Bone marrow (tissue), 2 donors: ENCODE measurements at regions not wholly inside any gene's neighbourhood (a gene's known extent, or its start where the extent isn't known, plus 50 kb on each side); places are given as distances from the start of the nearest gene placed in this dataset.
A peak's percentile ranks its signal among the peaks of the same experiment; 100 is the strongest.
"Not testable (repeated sequence)": the region's sequence is repeated elsewhere in the genome, so short reads cannot be mapped to it uniquely, and the experiment has no call there.

ENCODE experiments used
- DNase-seq, 2 donors: peaks; one replicate each; lab custom pipeline; 2025; lab: John Stamatoyannopoulos, UW

DNA sequence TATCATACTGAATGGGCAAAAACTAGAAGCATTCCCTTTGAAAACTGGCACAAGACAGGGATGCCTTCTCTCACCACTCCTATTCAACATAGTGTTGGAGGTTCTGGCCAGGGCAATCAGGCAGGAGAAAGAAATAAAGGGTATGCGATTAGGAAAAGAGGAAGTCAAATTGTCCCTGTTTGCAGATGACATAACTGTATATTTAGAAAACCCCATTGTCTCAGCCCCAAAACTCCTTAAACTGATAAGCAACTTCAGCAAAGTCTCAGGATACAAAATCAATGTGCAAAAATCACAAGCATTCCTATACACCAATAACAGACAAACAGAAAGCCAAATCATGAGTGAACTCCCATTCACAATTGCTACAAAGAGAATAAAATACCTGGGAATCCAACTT lies 52.5 kb upstream of the CCDC71L start:
- DNase-seq, result not testable (repeated sequence)

DNA sequence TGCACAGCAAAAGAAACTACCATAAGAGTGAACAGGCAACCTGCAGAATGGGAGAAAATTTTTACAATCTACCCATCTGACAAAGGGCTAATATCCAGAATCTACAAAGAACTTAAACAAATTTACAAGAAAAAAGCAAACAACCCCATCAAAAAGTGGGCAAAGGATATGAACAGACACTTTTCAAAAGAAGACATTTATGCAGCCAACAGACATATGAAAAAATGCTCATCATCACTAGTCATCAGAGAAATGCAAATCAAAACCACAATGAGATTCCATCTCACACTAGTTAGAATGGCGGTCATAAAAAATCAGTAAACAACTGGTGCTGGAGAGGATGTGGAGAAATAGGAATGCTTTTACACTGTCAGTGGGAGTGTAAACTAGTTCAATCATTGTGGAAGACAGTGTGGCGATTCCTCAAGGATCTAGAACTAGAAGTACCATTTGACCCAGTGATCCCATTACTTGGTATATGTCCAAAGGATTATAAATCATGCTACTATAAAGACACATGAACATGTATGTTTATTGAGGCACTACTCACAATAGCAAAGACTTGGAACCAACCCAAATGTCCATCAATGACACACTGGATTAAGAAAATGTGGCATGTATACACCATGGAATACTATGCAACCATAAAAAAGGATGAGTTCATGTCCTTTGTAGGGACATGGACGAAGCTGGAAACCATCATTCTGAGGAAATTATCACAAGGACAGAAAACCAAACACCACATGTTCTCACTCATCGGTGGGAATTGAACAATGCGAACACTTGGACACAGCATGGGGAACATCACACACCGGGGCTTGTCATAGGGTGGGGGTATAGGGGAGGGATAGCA lies 53.9 kb upstream of the CCDC71L start:
- DNase-seq, result not testable (repeated sequence)

DNA sequence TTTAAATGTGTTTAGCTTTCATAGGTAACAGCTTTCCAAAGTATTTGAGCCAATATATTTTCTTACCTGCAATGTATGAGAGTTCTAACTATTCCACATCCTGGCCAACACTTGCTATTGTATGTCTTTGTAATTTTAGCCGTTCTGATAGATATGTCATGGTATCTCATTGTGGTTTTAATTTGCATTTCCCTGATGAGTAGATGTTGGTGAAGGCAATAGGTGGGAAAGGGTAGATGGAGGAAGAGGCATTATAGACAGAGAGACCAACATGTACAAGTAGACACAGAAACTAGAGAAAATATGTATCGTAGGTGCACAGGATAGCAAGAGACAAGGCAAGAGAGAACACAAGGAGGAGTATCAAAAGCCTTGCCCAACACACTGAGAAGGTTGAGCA lies 54.8 kb upstream of the CCDC71L start:
- no peak for DNase-seq

DNA sequence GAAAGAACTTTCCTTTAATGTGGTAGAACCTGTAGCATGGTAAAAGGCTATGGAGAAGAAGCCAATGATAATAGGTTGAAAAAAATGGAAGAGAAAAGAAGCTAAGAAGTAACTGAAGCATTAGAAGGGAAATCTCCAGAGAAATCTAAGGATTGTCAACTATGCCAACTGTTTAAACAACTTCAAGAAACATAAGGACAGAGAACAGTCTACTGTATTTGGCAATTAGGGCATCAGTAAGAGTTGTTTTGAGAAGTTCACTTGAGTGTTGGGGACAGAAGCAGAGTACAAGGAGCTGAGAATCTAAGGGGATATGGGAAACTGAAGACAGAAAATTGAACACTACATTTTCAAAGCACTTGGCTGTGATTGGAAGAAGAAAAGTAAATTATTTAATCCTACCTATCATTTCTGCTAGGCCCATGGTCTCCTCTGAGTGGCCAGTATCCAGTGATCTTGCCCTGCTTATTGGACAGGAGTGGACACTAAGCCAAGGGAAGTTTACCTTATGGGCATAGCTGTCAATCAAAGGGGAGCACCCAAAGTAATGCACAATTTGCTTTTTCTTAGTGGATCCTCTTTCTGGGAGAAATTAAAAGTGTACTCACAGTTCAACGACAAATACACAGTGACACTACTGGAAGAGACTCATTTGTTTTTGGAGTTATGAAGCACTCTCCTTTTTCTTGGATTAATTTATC lies 56.4 kb upstream of the CCDC71L start:
- no peak for DNase-seq

DNA sequence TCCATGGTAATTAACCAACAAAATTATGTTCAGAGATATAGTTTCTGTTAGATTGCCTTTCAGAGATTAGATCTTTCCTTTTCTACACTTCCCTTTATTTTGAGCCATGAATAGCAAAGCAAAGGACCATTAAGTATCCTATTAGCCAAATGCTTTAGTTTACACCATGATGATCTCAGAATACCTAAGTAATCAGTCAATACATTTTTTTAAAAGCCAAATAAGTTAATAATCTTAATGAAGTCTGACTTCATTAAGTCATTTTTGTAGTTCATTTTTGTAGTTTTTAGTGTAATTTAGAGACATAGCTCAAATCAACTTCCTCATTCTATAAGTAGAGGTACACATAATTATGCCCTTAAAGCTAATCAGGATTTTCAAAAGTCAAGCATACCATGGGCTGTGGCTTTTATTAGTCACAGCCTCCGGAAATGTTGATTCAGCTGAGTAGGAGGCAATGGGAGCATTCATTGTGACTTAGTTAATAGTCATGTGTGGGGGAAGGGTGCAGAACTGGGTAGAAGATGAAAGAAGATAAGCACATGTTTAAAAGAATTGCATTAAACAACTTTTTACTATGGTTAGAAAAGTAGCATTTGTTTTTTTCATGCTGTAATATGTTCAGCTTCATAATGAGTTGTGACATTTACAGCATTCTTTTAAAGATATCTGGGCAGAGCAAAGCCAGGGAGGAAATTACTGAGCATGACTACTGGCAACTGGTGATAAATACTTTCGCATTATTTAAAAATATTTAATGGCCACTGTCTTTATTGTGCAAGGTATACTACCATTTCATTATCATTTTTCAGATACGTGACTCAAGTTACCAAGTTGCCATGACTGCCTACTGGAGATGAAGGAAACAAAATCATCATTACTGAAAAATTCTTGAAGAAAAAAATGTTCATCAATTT lies 57.3 kb upstream of the CCDC71L start:
- DNase-seq, result peak in 1 of 2 donors; percentile 98

DNA sequence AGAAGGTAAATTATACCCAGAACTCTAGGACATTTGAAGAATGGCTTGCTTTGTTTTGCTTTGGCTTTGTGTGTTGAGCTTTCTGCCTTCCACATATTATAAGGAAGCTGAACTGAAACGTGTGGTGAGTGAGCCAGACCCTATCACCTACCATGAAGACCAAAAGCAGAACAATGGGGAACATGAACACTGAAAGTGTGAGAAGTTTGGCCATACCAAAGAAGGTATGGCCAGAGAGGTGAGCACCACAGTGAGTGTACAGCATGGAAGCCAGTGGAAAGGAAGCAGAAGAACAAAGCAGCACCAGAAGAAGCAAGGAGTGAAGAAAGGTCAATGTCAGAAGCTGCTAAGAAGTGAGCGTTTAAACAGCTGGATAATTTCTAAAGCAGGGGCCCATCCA lies 59.7 kb upstream of the CCDC71L start:
- peak in 1 of 2 donors; percentile 27 for DNase-seq

DNA sequence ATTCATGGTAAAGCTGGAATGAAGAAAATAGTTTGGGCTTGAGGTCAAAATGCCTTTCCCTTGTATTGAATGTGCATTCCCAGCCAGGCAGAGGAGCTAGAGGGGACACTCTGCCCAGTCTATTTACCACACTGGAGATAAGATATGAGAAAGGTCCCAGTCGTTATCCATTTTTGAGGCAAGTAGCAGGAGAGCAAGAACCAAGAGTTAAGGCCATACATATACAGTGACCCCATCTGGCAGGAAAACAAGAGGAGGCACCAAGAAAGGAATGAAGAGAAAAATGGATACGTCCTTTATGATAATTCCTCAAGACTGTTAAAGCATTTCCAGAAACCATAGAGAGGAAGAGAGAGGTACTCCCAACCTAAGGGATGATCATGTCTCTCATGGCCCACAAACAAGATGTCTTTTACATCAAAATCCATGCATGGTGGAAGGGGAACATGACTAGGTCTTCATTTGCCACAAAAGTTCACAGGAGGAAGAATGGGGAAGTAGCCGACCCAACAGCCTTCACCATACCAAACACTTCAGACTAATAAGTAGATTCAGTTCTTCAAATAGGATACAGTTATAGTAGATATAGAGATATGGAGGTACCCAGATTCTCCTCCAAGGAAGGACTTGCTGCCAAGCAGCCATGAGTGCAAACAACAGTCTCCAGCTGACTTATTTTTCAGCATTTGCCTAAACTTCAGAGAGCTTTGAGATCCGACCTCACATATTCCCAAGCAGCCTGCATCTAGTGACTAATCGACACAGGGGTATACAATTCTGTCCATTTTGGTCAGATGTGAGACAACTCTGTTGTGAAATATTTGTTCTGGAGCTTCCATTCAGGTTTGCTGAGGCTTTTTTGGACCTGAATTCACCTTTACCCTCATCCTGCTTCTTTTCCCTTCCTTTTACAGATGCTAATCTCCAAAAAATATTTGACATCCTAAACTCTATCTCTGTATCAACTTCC lies 61.1 kb upstream of the CCDC71L start:
- peak; percentile 10 to 59 for DNase-seq

DNA sequence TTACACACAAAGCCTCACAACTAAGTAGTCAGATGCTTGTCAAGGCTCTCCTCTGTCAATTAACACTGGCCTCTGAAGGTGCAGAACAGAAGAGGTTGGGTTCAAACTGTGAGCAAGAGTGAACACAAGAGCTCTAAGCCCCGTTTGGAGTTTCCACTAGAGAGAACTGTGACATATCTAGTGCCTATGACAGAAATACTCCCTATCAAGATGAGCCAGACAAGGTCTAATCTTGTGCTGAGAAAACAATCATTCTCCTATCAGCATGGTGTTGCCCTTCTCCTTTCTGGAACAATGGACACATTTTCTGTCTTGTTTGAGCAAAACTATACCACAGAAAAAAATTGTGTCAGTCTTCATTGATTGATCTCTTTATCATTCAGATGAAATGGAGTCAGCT lies 62.4 kb upstream of the CCDC71L start:
- DNase-seq, result no peak

DNA sequence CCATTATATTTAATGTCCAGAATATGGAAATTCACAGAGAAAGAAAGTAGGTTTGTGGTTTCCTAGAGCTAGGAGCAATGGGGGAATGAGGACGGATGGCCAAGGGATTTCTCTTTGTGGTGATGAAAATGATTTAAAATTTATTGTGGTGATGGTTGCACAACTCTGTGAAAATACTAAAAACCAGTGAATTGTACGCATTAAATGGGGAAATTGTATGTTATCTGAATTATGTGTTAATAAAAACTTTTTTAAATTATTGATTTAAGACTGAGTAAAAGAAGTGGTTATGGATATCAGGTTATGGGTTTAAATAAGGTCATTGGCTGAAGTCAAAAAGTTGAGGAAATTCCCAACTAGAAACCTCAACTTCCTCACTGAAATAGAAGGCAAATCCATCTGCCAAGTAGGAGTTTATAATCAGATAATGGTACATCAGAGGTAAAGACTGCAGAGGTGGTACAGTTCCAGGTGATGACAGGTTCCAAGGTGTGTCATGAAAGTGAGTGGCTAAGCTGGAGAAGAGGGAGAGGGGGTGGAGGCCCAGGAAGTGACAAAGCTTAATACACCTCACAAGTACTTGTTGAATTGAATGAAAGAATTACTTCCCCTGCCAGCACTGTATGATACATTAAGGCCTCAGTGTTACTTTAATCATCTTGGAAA lies 68.9 kb upstream of the CCDC71L start:
- DNase-seq, result no peak

DNA sequence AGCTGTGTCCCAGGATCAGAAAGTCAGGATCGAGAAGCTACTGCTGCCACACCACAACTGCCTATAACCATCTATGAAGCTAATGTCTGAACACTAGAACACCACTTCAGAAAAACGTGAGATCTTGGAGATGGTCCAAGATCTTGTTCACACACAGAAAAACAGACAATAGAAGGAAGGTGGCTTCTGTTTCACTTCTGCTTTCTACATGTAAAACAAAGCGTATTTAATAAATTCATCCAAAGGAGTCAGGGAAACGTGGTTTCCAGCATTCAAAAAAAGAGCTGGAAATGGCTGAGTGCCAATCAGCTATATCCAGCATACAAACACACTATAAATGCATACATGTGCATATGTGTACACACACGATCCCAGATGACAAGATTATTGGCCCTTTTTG lies 70.2 kb upstream of the CCDC71L start:
- DNase-seq, result peak in 1 of 2 donors; percentile 76

DNA sequence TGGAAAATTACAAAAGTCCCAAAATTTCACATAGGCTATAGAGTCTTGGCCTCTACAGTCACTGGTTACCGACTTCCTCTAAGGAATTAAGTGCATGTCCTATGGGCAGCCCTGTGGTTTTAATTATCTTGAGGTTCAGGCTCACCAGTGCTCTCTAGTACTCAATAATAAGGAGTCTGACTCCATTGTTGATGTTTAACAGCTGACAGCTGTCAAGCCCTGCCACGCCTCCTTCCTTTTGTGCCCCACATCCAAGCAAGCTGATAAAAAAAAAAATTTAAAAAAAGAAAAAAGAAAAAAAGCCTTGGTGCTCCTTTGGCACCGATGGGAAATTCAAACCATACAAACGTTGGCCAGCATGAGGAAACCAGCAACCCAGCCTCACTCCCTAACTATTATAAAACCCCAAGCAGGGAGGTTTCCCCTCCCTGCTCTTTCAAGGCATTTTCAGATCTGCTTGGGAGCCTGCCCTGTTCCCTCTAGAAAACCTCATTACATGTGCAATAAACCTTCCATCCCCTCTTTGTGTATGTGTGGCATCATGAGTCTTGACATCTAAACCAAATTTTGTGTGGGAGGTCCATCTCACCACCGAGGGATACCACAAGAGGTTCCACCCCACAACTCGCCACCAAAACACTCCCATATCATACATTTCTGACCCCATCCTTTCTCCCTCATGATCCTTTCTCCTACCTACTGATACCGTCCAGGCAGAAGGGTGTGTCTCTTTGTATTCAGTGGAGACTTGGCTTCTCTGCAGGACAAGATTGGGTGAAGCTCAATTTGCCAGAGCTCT lies 70.9 kb upstream of the CCDC71L start:
- no peak for DNase-seq

DNA sequence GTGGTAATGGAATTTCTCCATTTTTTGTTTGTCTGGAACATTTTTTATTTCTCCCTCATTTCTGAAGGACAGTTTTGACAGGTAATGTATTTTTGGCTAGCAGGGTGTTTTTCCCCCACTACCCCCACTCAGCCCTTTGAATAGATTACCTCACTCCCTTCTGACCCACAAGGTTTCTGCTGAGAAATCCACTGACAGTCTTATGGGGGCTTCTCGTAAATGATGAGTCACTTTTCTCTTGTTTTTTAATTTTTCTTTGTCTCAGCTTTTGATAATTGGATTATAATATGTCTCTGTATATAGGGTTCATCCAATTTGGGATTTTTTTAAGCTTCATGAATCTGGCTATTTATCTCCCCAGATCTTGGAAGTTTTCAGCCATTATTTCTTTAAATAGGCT lies 74.7 kb upstream of the CCDC71L start:
- no peak for DNase-seq

DNA sequence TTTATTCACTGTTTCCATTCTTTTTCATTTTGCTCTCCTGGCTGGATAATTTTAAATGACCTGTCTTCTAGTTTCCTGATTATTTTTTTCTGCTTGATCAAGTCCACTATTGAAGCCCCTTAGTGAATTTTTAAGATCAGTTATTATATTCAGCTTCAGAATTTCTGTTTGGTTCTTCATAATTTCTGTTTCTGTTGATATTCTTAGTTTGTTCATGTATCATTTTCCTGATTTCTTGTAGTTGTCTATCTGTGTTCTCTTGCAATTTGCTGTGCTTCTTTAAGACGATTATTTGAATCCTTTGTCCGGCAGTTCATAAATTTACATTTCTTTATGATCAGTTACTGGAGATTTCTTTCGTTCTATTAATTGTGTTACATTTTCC lies 75.2 kb upstream of the CCDC71L start:
- no peak for DNase-seq

DNA sequence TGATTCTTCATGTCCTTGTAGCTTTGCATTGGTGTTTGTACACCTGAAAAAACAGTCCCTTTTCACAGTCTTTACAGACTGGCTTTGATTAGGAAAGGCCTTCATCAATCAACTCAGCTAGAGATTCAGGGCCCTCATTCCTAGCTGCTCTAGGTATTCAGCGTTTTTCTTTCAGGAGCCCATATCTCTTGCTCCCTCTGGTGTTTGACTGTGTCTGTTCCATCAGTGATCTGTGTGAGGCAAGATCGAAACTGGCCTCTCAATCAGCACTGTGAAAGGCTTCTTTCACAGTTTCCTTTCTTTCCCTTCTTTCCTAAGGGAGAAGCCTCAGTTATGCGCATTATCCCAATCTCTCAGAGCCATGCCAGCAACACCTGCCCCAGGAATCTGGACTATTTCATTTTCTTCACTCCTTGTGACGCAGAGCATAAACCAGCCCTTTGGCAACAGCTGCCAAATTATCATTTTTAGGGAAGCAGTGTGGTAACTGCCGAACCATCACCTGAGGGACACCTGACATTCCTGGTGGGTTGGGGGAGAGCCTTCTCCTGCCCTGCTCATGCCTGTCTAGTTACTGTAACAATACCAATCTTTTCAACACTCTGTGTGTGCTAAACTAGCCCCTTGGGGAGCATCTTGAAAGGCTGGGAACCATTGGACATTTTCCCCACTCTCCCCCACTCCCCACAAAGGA lies 75.7 kb upstream of the CCDC71L start:
- DNase-seq, result peak in 1 of 2 donors; percentile 75

DNA sequence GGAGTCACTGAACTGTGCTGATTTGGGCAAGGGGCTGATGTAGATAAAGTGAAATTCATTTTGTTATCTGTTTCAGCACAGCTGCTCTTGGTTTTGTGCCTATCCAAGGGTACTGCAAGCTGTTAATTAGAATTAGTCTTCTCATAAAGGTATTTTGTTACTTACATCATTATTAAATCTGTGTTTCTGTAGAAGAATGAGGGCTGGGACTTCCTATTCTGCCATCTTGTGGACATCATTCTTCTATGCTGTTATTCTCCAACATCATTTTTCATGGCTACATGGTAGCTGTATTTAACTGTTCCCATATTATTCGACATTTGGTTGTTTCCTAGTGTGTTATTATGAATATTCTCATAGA lies 76.2 kb upstream of the CCDC71L start:
- DNase-seq, result no peak

DNA sequence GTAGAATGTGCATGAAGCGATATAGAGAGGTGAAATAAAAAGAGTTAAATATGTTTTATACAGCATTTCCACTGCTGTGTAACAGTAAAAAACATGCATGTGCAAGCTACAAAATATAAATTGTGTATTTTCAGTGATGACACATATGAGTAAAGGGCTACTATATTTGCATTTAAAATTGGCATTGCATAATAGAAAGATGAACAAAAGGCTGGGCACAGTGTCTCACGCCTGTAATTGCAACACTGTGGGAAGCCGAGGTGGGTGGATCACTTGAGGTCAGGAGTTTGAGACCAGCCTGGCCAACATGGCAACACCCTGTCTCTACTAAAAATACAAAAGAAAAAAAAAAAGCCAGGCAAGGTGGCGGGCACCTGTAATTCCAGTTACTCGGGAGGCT lies 79.8 kb upstream of the CCDC71L start:
- DNase-seq, result no peak

DNA sequence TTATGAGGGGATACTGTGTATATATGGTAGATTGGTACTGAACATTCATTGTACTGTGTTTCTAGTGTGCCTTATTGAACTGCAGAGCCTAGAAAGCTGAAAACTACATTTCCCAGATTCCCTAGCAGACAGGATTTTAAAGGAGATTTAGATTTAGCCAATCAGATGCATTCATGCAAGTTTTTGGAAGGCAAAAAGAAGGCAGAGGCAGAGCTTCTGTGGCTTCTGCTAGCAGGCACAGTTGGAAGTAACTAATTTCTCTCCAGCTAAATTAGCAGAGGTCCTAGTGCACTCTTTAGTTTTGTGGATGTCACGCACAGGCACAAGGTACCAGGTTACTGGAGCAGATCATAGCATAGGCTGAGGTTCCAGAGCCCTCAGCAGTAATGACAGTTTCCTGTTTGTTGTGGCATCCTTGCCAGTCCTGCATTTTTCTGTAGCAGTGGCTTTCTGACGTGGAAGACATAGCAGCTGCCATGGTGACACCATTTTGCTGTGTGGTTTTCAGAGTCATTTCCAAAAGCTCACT lies 83.7 kb upstream of the CCDC71L start:
- DNase-seq, result no peak

DNA sequence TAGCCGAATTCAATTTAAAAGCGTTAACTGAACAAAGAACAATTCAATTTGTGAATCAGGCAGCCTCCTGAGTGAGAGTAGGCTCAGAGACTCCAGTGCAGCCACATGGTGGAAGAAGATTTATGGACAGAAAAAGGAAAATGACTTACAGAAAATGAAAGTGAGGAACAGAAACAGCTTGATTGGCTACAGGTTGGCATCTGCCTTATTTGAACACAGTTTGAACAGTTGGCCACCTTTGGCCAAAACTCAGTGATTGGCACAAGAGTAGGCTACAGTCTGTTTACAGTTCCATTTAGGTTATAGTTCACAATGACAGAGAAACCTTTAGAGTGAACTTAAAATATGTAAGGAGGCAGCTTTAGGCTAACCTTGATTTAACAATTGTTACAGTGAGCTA lies 86.3 kb upstream of the CCDC71L start:
- not testable (repeated sequence) for DNase-seq

DNA sequence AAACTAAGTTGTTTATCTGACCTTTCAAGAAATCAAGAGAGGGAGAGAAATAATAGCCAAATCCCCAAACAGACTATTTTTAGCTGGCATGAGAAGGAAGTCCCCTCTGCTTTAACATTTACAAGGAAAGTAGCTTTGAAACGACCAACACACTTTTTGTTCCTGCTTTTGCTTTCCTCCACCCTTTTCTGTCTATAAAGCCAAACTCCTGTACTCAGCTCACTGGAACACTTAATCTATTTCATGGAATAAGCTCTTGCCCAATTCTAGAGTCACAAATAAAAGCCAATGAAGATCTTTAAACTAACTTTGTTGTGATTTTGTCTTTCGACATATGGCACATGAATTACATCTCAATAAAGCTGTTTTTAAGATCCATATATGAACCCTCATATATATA lies 86.8 kb upstream of the CCDC71L start:
- no peak for DNase-seq
